Kasumi-1 (cell line): ENCODE measurements at regions not wholly inside any gene's neighbourhood (a gene's known extent, or its start where the extent isn't known, plus 50 kb on each side); places are given as distances from the start of the nearest gene placed in this dataset.
"Not testable (repeated sequence)": the region's sequence is repeated elsewhere in the genome, so short reads cannot be mapped to it uniquely, and the experiment has no call there.

Experiments used
- DNase-seq, 2 experiments: peaks; one replicate each; lab custom pipeline; 2025; lab: John Stamatoyannopoulos, UW

DNA sequence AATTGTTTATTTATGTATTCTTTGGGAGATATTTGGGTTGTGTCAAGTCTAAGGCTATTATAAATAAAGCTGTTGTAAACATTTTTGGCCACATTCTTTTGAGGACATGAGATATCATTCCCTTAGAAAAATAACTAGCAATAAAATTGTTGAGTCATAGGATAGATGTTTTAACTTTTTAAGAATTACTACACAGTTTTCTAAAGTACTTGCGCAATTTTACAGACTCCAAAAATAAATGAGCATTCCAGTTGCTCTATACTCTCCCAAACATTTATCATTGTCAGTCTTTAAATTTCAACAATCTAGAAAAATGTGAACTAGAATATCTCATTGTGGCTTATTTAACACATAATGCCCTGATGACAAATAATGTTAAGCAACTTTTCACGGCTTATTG is 189.1 kb upstream of the ADGRL3 start:
- no peak for DNase-seq

DNA sequence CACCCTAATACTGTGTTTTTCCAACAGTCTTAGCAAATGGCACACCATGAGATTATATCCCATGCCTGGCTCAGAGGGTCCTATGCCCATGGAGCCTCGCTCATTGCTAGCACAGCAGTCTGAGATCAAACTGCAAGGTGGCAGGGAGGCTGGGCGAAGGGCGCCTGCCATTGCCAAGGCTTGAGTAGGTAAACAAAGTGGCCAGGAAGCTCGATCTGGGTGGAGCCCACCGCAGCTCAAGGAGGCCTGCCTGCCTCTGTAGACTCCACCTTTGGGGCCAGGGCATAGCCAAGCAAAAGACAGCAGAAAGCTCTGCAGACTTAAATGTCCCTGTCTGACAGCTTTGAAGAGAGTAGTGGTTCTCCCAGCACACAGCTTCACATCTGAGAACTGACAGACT is 188.2 kb upstream of the ADGRL3 start:
- DNase-seq, result not testable (repeated sequence)

DNA sequence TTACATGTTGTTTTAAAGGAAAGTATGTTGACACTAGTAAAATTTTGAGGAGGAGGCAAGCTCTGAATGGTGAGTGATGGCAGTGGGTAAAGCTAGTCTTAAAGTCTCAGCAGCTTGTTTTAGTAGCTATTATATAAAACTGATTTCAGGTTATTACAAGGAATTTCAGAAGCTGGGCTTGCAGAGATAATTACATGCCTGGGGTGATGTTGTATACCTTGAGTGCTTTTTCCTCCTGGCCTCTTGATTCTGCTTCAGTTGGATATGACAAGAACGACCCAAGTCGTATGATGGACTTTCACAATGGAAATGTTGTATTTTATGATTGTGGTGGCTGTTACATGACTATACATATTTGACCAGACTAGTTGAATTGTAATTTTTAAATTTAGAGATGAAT is 175.5 kb upstream of the ADGRL3 start:
- no peak for DNase-seq

- DNase-seq, result no peak
Measured at GRCh38 chr4:61027939-61028338, 172.2 kb upstream of the ADGRL3 start.

DNA sequence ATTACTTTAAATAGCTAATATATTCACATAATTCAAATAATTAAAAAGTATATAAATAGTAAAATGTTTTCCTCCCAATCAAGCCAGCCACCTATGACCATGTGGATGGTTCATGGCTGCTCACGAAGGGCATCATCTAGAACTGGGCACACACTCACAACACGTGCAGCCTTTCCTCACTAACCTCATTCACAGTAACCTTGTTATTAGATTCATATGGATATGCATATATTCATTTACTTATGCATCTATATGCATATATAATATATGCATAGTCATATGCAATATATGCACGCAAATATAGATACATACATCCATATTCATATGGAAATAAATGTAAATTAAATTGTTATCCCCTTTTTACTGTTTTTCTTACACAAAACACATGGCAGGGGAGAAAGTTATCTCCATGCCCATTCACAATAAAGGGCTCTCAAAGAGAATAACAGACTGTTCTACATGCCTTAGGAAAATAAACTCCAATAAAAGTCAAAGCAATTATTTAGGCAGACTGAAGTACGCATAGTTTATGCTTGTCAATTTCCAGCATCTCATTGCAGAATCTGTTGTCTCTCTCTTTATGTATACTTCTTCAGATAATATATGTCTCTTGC is 163.9 kb upstream of the ADGRL3 start:
- no peak for DNase-seq

GRCh38 chr4:61041527-61041926 is 158.6 kb upstream of the ADGRL3 start:
- peak in 1 of 2 experiments; percentile 2 for DNase-seq

- DNase-seq, result no peak
Measured at GRCh38 chr4:61044837-61045236, 155.3 kb upstream of the ADGRL3 start.

GRCh38 chr4:61049018-61049417 is 151.1 kb upstream of the ADGRL3 start:
- DNase-seq, result no peak

GRCh38 chr4:61067381-61067780 is 132.7 kb upstream of the ADGRL3 start:
- DNase-seq, result no peak

DNA sequence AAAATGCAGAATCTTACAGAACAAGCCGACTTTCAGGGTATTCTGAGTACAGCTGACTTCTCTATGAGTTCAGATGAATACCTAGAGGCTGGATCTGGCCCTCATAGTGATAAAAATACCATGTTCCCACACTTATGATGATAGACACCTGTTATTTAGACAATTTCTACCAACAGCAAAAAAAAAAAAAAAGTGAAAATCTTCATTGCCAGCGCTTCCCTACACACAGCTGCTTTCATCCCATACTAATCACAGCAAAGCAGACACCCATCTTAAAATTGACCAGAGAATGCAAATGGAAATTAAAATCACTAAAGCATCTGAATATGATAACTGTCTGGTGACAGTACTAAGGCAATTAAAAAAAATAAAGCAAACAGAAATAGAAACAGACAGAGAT is 132.1 kb upstream of the ADGRL3 start:
- no peak for DNase-seq

GRCh38 chr4:61068745-61069144 is 131.4 kb upstream of the ADGRL3 start:
- no peak for DNase-seq

DNA sequence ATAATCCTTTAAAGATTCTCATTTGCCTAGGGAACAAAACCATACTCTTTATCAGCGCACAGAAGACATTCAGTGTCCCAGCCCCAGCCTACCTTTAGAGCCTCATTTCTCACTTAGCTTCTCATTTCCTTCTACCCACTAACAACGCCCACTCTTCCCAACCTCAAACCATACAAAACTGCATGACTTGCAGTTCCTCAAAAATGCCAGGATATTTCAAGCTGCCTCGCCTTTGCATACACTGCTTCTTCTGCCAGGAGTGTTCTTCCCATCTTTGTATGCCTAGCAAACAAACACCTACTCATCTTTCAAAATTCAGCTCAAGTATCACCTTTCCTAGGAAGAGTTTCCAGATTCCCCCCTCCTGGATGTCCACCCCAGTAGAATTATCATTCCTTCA is 129.9 kb upstream of the ADGRL3 start:
- peak in 1 of 2 experiments; percentile 30 for DNase-seq

DNA sequence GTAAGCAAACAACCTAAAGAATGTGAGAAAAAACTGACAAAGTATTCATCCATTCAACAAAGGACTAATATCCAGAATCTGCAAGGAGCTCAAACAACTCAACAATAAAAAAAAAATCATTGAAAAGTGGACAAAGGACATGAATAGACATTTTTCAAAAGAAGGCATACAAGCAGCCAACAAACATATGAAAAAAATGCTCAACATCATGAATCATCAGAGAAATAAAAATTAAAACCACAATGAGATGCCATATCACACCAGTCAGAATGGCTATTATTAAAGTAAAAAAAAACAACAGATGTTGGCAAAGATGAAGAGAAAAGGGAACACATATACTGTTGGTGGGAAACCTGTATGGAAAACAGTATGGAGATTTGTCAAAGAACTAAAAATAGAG is 120.7 kb upstream of the ADGRL3 start:
- DNase-seq, result no peak

GRCh38 chr4:61079976-61080375 is 120.2 kb upstream of the ADGRL3 start:
- no peak for DNase-seq

- DNase-seq, result no peak
Measured at GRCh38 chr4:61085534-61085933, 114.6 kb upstream of the ADGRL3 start.

- no peak for DNase-seq
Measured at GRCh38 chr4:61086357-61086756, 113.8 kb upstream of the ADGRL3 start.

DNA sequence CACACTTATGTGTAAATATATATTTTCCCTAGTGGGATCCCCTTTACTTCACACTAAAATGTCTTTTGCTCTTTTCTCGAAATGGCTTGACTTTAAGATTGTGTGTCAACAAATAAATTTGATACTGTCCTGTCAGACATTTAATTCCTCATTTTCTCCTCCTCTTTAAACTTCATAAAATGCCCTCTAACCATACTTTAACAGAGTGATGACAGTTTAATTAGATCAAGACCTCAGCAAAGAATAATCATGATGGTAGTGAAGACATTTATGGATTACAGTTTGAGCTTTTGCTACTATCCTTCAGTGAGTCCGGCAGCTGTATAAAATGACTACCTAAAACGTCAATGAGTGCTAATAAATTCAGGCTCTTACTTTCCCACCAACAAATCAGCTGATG is 113.1 kb upstream of the ADGRL3 start:
- DNase-seq, result no peak

DNA sequence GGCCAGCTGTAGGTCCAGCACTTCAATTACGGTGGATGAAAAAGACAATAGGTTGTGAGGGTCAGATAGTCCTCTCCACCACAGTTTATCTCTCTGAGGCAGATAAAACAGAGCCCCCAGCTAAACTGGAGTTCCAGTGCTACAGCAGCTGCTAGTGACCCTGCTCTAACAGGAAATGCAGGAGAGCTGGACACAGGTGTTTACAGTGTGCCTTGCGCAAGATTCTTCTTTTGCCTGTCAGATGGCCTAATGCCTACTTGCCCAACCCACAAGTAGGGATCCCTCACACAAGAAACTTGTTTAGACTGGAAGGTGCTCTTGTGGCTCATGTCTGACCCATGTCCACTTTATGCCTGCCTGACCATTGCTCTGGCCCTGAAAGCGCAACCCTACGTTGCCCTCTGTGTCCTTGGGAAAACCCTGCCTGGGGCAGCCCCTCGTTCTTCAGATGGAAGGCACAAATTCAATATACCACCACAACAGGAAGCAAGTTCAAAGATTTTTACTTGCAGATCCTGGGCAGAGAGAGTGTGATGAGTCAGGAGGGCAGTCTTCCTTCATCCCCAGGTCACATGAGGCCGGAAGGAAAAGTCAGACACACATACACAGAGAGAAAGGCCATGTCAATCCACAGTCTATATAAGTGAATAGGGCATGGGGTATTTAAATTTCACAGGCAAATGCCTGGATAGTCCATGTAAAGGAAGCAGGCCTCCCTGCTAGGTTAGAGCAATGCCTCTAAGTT is 105.1 kb upstream of the ADGRL3 start:
- DNase-seq, result no peak

GRCh38 chr4:61128682-61129081 is 71.4 kb upstream of the ADGRL3 start:
- no peak for DNase-seq

GRCh38 chr4:61129971-61130370 is 70.2 kb upstream of the ADGRL3 start:
- no peak for DNase-seq

DNA sequence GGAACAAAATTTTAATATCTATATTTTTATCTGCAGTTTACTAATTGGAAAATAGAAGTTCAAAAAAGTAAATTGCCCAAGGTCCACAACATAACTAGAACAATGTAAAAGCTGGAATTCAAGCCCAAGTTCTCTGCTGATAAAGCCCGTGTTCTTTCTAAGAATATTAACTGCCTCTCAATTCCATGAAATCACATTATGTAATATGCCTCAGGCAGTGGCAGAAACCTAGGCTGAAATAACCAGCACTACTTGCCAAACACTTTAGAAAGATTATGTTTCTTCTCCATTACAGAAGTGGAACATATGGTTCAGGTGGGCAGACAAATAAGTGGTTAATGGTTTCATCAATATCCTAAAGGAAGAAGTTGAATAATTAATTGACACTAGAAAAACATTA is 56.7 kb upstream of the ADGRL3 start:
- DNase-seq, result no peak

DNA sequence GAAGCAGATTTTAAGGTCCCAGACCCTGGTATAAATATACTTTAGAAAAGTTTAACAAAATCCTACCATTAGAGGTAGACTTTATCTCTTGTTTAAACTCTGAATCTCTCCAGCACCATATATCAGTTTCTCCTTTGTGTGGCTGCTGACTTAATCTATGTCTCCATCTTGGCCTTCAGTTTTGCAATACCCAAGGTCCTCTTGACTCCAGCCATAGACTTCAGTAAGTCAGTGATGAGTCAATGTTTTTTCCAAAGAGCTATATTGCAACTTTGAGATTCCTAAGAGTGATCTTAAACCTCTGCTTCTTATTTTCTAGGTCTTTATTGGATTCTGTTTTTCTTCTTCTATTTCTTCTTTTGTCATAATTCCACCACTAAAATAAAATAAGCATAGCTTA is 50.8 kb upstream of the ADGRL3 start:
- no peak for DNase-seq
